ENCODE measurements at regions not wholly inside any gene's neighbourhood (a gene's known extent, or its start where the extent isn't known, plus 50 kb on each side); places are given as distances from the start of the nearest gene placed in this dataset.

DNA sequence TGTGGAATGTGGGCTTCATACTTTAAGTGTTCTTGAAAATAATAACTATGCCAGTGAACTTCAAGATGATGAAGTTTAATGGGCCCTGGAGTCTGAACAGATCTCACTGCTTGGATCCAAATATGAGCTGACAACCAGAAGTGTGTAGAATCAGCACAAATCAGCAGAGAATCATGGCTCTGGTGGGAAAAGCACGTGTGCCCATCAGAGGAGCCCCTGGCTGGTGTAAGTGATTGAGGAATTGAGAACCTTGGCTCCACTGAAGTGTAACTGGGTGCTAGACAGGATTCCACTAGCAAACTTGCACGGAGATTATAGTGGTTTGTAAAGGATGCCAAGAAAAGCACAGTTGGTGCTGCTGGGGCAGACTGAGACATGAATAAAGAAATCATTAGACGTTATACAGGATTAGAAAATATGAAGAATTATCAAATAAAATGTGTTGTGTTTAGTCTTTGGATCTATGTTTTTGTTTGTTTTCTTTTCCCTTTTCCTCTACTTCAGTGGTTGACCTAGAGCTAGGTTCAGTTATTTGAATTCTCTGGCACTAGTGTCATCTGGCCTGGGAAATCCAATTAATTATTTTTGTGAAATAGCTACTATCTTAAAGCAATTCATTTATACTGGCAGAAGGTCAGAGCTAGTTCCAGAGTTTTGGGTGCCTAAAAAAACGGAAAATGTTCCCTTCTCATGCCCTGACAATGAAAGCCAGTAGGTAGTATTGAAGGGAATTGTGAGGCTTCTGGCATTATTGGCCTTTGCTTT, 175.7 kb upstream of the MEOX2 start:
- TF ChIP-seq, protein P1, sequence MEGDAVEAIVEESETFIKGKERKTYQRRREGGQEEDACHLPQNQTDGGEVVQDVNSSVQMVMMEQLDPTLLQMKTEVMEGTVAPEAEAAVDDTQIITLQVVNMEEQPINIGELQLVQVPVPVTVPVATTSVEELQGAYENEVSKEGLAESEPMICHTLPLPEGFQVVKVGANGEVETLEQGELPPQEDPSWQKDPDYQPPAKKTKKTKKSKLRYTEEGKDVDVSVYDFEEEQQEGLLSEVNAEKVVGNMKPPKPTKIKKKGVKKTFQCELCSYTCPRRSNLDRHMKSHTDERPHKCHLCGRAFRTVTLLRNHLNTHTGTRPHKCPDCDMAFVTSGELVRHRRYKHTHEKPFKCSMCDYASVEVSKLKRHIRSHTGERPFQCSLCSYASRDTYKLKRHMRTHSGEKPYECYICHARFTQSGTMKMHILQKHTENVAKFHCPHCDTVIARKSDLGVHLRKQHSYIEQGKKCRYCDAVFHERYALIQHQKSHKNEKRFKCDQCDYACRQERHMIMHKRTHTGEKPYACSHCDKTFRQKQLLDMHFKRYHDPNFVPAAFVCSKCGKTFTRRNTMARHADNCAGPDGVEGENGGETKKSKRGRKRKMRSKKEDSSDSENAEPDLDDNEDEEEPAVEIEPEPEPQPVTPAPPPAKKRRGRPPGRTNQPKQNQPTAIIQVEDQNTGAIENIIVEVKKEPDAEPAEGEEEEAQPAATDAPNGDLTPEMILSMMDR (IDR thresholded peaks at IDR 0.05; ENCODE audit: insufficient read depth, low read depth, low read length) = no peak
- Histone ChIP-seq H3K36me3 (ENCODE audit: control insufficient read depth, insufficient read depth, low read length) (no peaks in the 10 kb centered on the region), H3K27me3 (ENCODE audit: control insufficient read depth, insufficient read depth, low read length) (no peaks in the 10 kb centered on the region), H3K4me3 (ENCODE audit: low read depth, low read length) (no peak overlapping the region)
- no peak for DNase-seq (ENCODE audit: low read depth)
- ChIA-PET CTCF (no interaction called here), POLR2A (interaction anchor here (0.5 kb wide), 1 partner anchor 729 kb away, joined by 3 read pairs; no protein-coding TSS in a partner anchor)

GRCh38 chr7:15860264-15860949, 173.9 kb upstream of the MEOX2 start:
- CTCF ChIA-PET = no interaction called here
- H3K27me3 ChIP-seq (ENCODE audit: control insufficient read depth, insufficient read depth, low read length) = no peaks in the 10 kb centered on the region
- TF ChIP-seq, protein P1 (IDR thresholded peaks at IDR 0.05; ENCODE audit: insufficient read depth, low read depth, low read length) = no peak

GRCh38 chr7:15857026-15857425, 170.5 kb upstream of the MEOX2 start:
- no peak for DNase-seq (ENCODE audit: low read depth)
- Histone ChIP-seq H3K4me3 (ENCODE audit: low read depth, low read length) (no peak overlapping the region), H3K36me3 (ENCODE audit: control insufficient read depth, insufficient read depth, low read length) (no peaks in the 10 kb centered on the region), H3K27me3 (ENCODE audit: control insufficient read depth, insufficient read depth, low read length) (no peaks in the 10 kb centered on the region)
- TF ChIP-seq, protein P1 (IDR thresholded peaks at IDR 0.05; ENCODE audit: insufficient read depth, low read depth, low read length) = no peak
- ChIA-PET CTCF (interaction anchor here (0.9 kb wide), 1 partner anchor 23 kb away, joined by 3 read pairs; no protein-coding TSS in a partner anchor), POLR2A (no interaction called here)

More at GRCh38 chr7:15860264-15860949, 173.9 kb upstream of the MEOX2 start:
- POLR2A ChIA-PET = no interaction called here
- Histone ChIP-seq H3K4me3 (ENCODE audit: low read depth, low read length) (no peak overlapping the region), H3K36me3 (ENCODE audit: control insufficient read depth, insufficient read depth, low read length) (no peaks in the 10 kb centered on the region)
- no peak for DNase-seq (ENCODE audit: low read depth)

- ChIA-PET CTCF (no interaction called here), POLR2A (no interaction called here)
- no peak overlapping the region for H3K4me3 ChIP-seq (ENCODE audit: low read depth, low read length)
- TF ChIP-seq, protein P1 (IDR thresholded peaks at IDR 0.05; ENCODE audit: insufficient read depth, low read depth, low read length) = no peak
- no peaks in the 10 kb centered on the region for H3K36me3 ChIP-seq (ENCODE audit: control insufficient read depth, insufficient read depth, low read length)
- H3K27me3 ChIP-seq (ENCODE audit: control insufficient read depth, insufficient read depth, low read length) = no peaks in the 10 kb centered on the region
- no peak for DNase-seq (ENCODE audit: low read depth)
Observed at GRCh38 chr7:15856311-15856710, 169.8 kb upstream of the MEOX2 start.

DNA sequence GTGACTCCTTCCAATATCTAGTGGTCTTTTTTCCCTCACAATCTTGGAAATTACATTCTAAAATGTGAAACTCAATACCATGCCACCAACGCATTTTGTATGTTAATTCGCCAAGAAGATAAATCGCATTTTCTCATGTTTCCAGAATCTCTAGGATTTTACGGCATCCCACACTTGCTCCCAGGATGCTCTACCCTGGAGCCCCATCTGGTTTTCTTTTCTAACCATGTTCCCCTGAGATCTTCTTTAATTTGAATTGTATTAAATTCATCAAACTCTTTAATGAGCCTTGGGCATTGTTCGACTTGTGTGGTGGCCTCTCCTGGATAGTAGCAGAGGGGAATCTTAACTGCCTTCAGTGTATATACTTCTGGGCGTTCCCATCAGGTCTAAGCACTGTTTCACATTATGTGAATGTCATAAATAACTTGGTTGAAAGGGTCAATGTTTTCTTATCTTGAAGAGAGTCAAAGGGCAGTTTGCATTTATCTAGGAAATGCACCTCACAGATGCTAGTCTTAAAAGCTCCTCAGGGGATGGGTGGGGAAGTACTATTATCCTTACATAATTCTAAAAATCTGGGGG, 169.1 kb upstream of the MEOX2 start:
- DNase-seq (ENCODE audit: low read depth) = no peak
- POLR2A ChIA-PET = no interaction called here
- CTCF ChIA-PET = no interaction called here

More for the DNA sequence above, 169.1 kb upstream of the MEOX2 start:
- Histone ChIP-seq H3K36me3 (ENCODE audit: control insufficient read depth, insufficient read depth, low read length) (no peaks in the 10 kb centered on the region), H3K4me3 (ENCODE audit: low read depth, low read length) (no peak overlapping the region), H3K27me3 (ENCODE audit: control insufficient read depth, insufficient read depth, low read length) (no peaks in the 10 kb centered on the region)
- TF ChIP-seq, protein P1 (IDR thresholded peaks at IDR 0.05; ENCODE audit: insufficient read depth, low read depth, low read length) = no peak
